Uterus (tissue), 2 donors: ENCODE measurements at regions not wholly inside any gene's neighbourhood (a gene's known extent, or its start where the extent isn't known, plus 50 kb on each side); places are given as distances from the start of the nearest gene placed in this dataset.

ENCODE experiments used
- CTCF ChIP-seq, 4 experiments: fragments of 200-600 bp in 2 of 4; fragments of 450-650 bp in 2 of 4; sonication (generic) in 2 of 4; IDR thresholded peaks; one replicate each; pipeline ENCODE4 v1.5.1; 2016 to 2019; ENCODE audit warnings: antibody characterized with exemption in 4 of 4, mild to moderate bottlenecking in 2 of 4, moderate library complexity in 1 of 4
- POLR2A ChIP-seq, 2 donors: fragments of 450-650 bp; IDR thresholded peaks; one replicate each; pipeline ENCODE4 v1.6.1; 2016; ENCODE audit warnings: antibody characterized with exemption in 2 of 2, mild to moderate bottlenecking in 1 of 2, moderate library complexity in 1 of 2

- TF ChIP-seq CTCF (IDR thresholded peaks at IDR 0.05) (no peak), POLR2A (IDR thresholded peaks at IDR 0.05) (no peak)
Observed at GRCh38 chr1:67988066-67988465, 62.4 kb downstream of the DIRAS3 start.
